ENCODE measurements at regions not wholly inside any gene's neighbourhood (a gene's known extent, or its start where the extent isn't known, plus 50 kb on each side); places are given as distances from the start of the nearest gene placed in this dataset.
A peak's percentile ranks its signal among the peaks of the same experiment; 100 is the strongest.

- no peaks in the 10 kb centered on the region for H3K4me1 ChIP-seq
- no peak overlapping the region for H3K27ac ChIP-seq
- TF ChIP-seq CTCF (IDR thresholded peaks at IDR 0.05) = no peak
- intact Hi-C loops (cut with DNase I) = no loop called here
- ATAC-seq = no peak
- no peaks in the 10 kb centered on the region for H3K36me3 ChIP-seq
- H3K27me3 ChIP-seq = no peaks in the 10 kb centered on the region
- H3K9me3 ChIP-seq = no peaks in the 10 kb centered on the region
- no peak overlapping the region for H3K4me3 ChIP-seq
- no peak for DNase-seq
Measured at GRCh38 chr2:221343524-221343923, 228.6 kb downstream of the EPHA4 start.

GRCh38 chr2:221345516-221345915 is 226.6 kb downstream of the EPHA4 start:
- Histone ChIP-seq H3K27ac (no peak overlapping the region), H3K9me3 (no peaks in the 10 kb centered on the region), H3K27me3 (no peaks in the 10 kb centered on the region), H3K4me1 (no peaks in the 10 kb centered on the region), H3K36me3 (no peaks in the 10 kb centered on the region), H3K4me3 (no peak overlapping the region)
- no peak for DNase-seq
- TF ChIP-seq CTCF (IDR thresholded peaks at IDR 0.05) = no peak
- ATAC-seq = no peak
- intact Hi-C loops (cut with DNase I) = no loop called here

GRCh38 chr2:221346411-221346810 is 225.7 kb downstream of the EPHA4 start:
- Histone ChIP-seq H3K36me3 (no peaks in the 10 kb centered on the region), H3K27me3 (no peaks in the 10 kb centered on the region), H3K27ac (no peak overlapping the region), H3K4me1 (no peaks in the 10 kb centered on the region), H3K4me3 (no peak overlapping the region), H3K9me3 (no peaks in the 10 kb centered on the region)
- intact Hi-C loops (cut with DNase I) = no loop called here
- no peak for ATAC-seq
- DNase-seq = no peak
- TF ChIP-seq CTCF (IDR thresholded peaks at IDR 0.05) = no peak

- Histone ChIP-seq H3K4me1 (no peaks in the 10 kb centered on the region), H3K27me3 (no peaks in the 10 kb centered on the region), H3K36me3 (no peaks in the 10 kb centered on the region), H3K27ac (no peak overlapping the region), H3K4me3 (no peak overlapping the region), H3K9me3 (no peaks in the 10 kb centered on the region)
- ATAC-seq (no peak), DNase-seq (no peak)
- intact Hi-C loops (cut with DNase I) = no loop called here
- TF ChIP-seq CTCF (IDR thresholded peaks at IDR 0.05) = no peak
Measured at GRCh38 chr2:221347471-221347870, 224.6 kb downstream of the EPHA4 start.

GRCh38 chr2:221350616-221351015 is 221.5 kb downstream of the EPHA4 start:
- Histone ChIP-seq H3K4me1 (no peaks in the 10 kb centered on the region), H3K27me3 (no peaks in the 10 kb centered on the region), H3K4me3 (no peak overlapping the region), H3K27ac (no peak overlapping the region), H3K36me3 (no peaks in the 10 kb centered on the region), H3K9me3 (no peaks in the 10 kb centered on the region)
- intact Hi-C loops (cut with DNase I) = no loop called here
- no peak for TF ChIP-seq CTCF (IDR thresholded peaks at IDR 0.05)
- ATAC-seq (peak; percentile 82), DNase-seq (no peak)

- H3K4me3 ChIP-seq = no peak overlapping the region
- intact Hi-C loops (cut with DNase I) = no loop called here
Measured at GRCh38 chr2:221353201-221353600, 218.9 kb downstream of the EPHA4 start.

More at GRCh38 chr2:221353201-221353600, 218.9 kb downstream of the EPHA4 start:
- H3K4me1 ChIP-seq = no peaks in the 10 kb centered on the region
- DNase-seq (no peak), ATAC-seq (no peak)
- H3K36me3 ChIP-seq = no peaks in the 10 kb centered on the region
- TF ChIP-seq CTCF (IDR thresholded peaks at IDR 0.05) = no peak
- H3K9me3 ChIP-seq = no peaks in the 10 kb centered on the region
- H3K27me3 ChIP-seq = no peaks in the 10 kb centered on the region
- H3K27ac ChIP-seq = no peak overlapping the region

All from upper lobe of right lung (tissue), 1 donor.